Astrocyte (in vitro differentiated cells and primary cell): ENCODE measurements at regions not wholly inside any gene's neighbourhood (a gene's known extent, or its start where the extent isn't known, plus 50 kb on each side); places are given as distances from the start of the nearest gene placed in this dataset.

Experiments used
- EZH2 ChIP-seq: IDR thresholded peaks from 2 replicates; pipeline ENCODE4 v1.6.1; 2012; ENCODE audit warnings: mild to moderate bottlenecking, low read length, inconsistent platforms; ENCODE audit not compliant: insufficient read depth
- TF ChIP-seq, protein P1 (sequence below): IDR thresholded peaks from 2 replicates; pipeline ENCODE4 v1.5.1; 2011; ENCODE audit warnings: low read depth, mild to moderate bottlenecking, inconsistent platforms, low read length, moderate library complexity; ENCODE audit not compliant: insufficient read depth

DNA sequence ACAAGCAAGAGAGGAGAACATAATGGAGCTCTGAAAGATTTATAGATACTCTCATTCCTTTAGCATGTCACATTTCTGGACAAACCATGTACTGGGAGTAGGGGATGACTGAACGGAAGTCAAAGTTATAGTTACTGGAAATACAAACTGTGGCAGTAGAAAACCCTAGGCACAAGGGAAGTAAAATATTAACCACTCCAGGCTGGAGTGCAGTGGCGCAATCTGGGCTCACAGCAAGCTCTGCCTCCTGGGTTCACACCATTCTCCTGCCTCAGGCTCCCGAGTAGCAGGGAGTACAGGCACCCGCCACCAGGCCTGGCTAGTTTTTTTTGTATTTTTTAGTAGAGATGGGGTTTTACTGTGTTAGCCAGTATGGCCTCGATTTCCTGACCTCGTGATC is 167.3 kb downstream of the KDM5D start:
- TF ChIP-seq, protein P1, sequence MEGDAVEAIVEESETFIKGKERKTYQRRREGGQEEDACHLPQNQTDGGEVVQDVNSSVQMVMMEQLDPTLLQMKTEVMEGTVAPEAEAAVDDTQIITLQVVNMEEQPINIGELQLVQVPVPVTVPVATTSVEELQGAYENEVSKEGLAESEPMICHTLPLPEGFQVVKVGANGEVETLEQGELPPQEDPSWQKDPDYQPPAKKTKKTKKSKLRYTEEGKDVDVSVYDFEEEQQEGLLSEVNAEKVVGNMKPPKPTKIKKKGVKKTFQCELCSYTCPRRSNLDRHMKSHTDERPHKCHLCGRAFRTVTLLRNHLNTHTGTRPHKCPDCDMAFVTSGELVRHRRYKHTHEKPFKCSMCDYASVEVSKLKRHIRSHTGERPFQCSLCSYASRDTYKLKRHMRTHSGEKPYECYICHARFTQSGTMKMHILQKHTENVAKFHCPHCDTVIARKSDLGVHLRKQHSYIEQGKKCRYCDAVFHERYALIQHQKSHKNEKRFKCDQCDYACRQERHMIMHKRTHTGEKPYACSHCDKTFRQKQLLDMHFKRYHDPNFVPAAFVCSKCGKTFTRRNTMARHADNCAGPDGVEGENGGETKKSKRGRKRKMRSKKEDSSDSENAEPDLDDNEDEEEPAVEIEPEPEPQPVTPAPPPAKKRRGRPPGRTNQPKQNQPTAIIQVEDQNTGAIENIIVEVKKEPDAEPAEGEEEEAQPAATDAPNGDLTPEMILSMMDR: no peak
- no peak for TF ChIP-seq EZH2
